A673 (cell line): ENCODE measurements at regions not wholly inside any gene's neighbourhood (a gene's known extent, or its start where the extent isn't known, plus 50 kb on each side); places are given as distances from the start of the nearest gene placed in this dataset.

ENCODE experiments used
- CTCF ChIP-seq: fragments of 300-800, 200-600 bp; sonication (generic); conservative IDR thresholded peaks from 2 replicates; pipeline ENCODE4 v1.5.1; 2017; ENCODE audit warnings: low read depth, mild to moderate bottlenecking, antibody characterized with exemption, low read length, moderate library complexity, mixed read lengths
- EZH2 ChIP-seq: fragments of 200-600 bp; sonication (generic); IDR thresholded peaks from 2 replicates; pipeline ENCODE4 v1.6.1; 2017; ENCODE audit warnings: borderline replicate concordance, low read depth, mild to moderate bottlenecking, mixed read lengths, antibody characterized with exemption, low read length; ENCODE audit not compliant: poor library complexity, severe bottlenecking

DNA sequence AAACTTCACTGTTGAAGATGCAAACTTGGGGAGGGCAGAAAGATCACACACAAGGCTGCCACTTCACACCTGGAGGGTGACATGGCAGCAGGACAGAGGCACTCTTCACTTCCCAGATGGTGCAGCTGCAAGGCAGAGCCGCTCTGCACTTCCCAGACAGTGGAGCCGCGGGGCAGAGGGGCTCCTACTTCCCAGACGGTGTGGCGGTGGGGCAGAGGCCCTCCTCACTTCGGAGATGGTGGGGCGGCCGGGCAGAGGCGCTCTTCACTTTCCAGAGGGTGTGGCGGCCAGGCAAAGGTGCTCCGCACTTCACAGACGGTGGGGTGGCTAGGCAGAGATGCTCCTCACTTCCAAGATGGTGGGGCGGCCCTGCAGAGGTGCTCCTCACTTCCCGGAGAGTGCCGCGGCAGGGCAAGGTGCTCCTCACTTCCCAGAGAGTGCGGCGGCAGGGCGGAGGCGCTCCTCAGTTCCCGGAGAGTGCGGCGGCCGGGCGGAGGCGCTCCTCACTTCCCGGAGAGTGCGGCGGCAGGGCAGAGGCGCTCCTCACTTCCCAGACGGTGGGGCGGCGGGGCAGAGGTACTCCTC, 58.3 kb upstream of the PPP1R9A start:
- TF ChIP-seq CTCF: no peak
- TF ChIP-seq EZH2: no peak
